Right renal cortex interstitium (tissue), 3 donors: ENCODE measurements at regions not wholly inside any gene's neighbourhood (a gene's known extent, or its start where the extent isn't known, plus 50 kb on each side); places are given as distances from the start of the nearest gene placed in this dataset.
"Not testable (repeated sequence)": the region's sequence is repeated elsewhere in the genome, so short reads cannot be mapped to it uniquely, and the experiment has no call there.

ENCODE experiments used
- DNase-seq, 3 donors: peaks; one replicate each; pipeline ENCODE4 v3.0.0-alpha.2; 2013; ENCODE audit warnings: low read depth in 3 of 3, low spot score in 2 of 3

GRCh38 chr18:55996717-55997116, 408.7 kb upstream of the TCF4 start:
- no peak for DNase-seq

DNA sequence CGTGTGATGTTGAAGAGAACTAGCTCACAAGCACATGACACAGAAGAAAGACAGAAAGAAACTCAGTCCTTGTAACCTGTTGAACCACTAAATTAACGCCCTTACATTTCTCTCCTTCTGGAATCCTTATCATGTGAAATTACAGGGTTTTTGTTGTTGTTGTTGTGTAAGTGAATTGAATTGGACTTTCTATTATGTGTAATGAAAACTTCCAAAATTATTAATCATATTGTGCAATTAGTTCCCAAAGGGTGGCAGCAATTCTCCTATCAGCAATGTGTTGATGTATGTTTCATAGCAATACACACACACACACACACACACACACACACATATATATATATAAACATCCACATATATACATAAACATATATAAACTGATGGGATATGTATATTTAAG, 402.2 kb upstream of the TCF4 start:
- DNase-seq: no peak

- DNase-seq: no peak
These were observed 400.5 kb upstream of the TCF4 start for GRCh38 chr18:55988537-55988936.

- DNase-seq: no peak
These were observed 395.4 kb upstream of the TCF4 start for GRCh38 chr18:55983433-55983832.

GRCh38 chr18:55982992-55983391, 395.0 kb upstream of the TCF4 start:
- no peak for DNase-seq

DNA sequence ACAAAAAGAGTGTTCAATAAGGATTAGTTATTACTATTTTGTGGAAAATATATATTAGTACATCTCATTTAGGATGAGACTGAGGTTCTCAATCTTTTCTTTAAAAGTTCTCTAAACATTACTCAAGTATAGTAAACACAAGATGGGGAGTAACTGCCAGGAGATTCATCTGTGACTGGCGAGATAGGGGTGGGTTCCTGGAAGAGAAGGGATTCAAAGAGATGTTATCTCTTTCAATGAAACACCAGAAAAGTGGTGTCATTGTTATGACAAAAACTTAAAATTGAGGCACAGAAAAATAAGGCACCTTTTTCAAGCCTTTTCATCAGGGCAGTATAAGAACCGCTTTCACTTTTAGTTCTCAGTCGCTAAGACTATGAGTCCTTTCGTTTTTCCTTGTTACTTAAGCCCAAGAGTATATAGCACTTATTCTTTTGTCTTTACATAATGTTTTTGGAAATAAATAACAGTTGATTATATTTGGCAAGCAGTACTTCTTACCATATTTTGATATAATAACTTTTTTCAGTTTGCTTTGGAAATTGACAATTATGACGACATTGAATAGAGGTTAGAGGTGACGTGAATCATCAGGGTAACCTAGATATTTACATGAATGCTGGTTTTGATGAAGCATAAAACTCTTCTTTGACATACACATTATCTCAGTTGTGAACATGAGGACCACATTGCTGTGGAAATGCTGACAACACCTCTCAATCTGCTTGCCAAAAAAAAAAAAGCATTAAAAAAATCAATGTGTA, 393.9 kb upstream of the TCF4 start:
- no peak for DNase-seq

DNA sequence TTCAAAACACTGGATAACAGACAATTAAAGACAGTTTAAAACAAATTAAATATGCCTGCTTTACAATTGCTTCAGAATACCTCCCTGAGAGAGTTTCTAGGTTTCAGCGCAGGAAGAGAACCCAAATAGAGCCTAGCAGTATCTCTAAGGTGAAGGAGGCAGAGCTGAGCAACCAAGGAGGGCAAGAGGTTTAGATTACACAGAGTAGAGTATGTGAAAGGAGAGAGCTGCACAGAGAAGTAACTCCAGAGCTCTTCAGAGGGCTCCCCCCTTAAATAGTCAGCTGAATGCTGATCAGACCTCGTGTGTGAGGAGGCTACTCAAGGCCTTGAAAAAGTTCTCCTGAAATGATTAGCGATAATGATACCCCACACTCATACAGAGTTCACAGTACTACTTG, 386.5 kb upstream of the TCF4 start:
- DNase-seq: no peak

GRCh38 chr18:55968550-55968949, 380.6 kb upstream of the TCF4 start:
- DNase-seq: no peak

GRCh38 chr18:55967019-55967418, 379.0 kb upstream of the TCF4 start:
- no peak for DNase-seq

DNA sequence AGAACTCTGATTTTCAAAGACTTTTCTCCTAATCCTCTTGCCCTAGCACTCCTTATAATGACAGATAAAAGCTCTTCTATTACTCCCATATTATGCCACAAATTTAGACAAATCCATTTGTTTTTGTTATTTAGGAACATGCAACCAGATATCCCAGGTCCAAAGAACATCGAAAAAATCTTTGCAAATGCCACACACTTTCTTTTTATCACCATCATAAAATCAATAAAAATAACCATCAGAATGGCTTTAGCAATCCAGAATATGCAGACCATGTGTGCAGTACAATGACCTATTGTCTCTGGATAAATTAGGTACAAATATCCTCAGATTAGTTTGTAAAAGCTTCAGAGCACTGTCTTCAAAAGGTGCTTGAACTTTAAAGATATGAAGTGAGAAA, 376.2 kb upstream of the TCF4 start:
- DNase-seq: no peak

- DNase-seq: no peak
These were observed 365.3 kb upstream of the TCF4 start for GRCh38 chr18:55953326-55953725.

GRCh38 chr18:55951738-55952137, 363.7 kb upstream of the TCF4 start:
- DNase-seq: not testable (repeated sequence)

- DNase-seq: no peak
These were observed 362.6 kb upstream of the TCF4 start for GRCh38 chr18:55950379-55951166.

DNA sequence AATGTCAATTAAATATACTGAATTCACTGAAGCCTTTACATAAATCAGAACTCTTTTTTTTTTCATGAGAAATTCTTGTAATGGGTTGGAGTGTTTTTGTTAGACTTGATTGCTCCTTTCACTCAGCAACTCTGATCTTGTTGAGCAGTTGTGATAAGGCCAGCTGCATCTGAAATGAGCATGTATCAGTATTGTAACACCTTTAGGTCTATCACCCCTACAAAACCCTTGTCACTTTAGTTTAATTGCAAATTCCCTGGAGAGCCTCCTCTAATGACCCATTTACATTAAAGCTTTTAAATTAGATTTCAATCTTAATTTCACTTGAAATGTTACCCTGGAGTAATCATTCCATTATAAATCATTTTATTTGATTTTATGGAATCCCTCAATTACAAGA, 346.8 kb upstream of the TCF4 start:
- DNase-seq: no peak

GRCh38 chr18:55932675-55933074, 344.7 kb upstream of the TCF4 start:
- DNase-seq: no peak

- no peak for DNase-seq
These were observed 339.8 kb upstream of the TCF4 start for GRCh38 chr18:55927831-55928230.

DNA sequence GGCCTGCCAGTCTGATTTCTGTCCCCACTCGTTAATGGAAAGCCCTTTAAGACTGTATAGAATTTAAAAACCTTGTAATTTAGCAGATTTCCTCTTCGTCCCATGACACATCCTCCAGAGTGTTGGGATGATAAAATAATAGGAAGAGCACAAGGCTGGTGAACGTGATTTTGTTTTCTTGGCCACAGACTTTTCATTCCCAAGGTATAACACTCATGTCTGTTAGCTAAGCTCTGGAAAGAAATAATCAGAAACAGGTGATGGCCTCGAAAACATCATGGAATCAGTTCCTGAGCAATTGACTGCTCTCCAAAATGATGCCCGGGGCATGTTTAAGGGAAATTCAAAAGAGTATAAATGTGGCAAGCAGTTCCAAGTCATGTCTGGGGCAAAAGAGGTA, 337.8 kb upstream of the TCF4 start:
- DNase-seq: no peak

GRCh38 chr18:55920063-55920462, 332.1 kb upstream of the TCF4 start:
- no peak for DNase-seq

GRCh38 chr18:55918444-55918843, 330.5 kb upstream of the TCF4 start:
- no peak for DNase-seq

DNA sequence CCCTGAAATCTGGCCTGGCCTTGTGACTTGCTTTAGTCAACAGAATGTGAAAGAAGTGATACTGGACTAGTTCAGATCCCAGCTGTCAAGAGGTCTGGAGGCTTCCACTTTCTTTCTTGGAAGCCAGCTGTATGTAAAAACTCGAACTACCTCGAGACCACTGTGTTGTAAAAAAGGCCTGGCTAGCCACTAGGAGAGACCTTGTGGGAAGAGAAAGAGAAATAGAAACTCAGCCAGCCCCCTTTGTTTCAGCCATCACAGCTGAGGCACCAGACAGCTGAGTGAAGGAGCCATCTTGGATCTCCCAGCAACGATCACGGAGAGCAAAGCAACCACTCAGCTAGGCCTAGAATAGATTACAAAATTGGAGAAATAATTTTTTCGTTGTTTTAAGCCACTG, 324.9 kb upstream of the TCF4 start:
- no peak for DNase-seq

GRCh38 chr18:55912071-55912470, 324.1 kb upstream of the TCF4 start:
- DNase-seq: no peak

DNA sequence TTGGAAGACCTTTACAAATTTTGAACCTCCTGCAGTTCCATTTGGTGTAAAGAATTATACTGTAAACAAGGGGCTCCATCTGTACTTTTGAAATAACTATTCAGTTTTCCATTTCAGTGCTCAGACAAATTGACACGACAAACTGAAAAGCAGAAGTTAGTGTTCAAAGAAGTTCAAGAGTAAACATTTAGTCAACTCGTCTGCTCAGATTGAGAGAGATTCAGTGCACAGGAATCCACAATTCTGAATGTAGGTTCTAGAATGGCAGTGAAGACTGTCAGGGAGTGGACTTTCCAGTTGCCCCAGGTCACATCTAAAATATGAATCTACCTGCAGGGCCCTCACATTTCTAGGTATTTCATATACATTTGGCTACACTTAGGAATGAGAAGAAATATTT, 322.3 kb upstream of the TCF4 start:
- no peak for DNase-seq
